Testis (tissue), 2 donors: ENCODE measurements at regions not wholly inside any gene's neighbourhood (a gene's known extent, or its start where the extent isn't known, plus 50 kb on each side); places are given as distances from the start of the nearest gene placed in this dataset.

ENCODE experiments used
- DNase-seq: peaks from one replicate; pipeline ENCODE4 v3.0.0-alpha.2; 2019
- H3K27ac ChIP-seq, 2 donors: fragments of 200-600 bp; sonication (generic); one replicate each; pipeline ENCODE4 v1.5.1; 2019
- H3K27me3 ChIP-seq: fragments of 200-600 bp; sonication (generic); one replicate; pipeline ENCODE4 v1.5.1; 2019
- H3K36me3 ChIP-seq: fragments of 200-600 bp; sonication (generic); one replicate; pipeline ENCODE4 v1.5.1; 2017; ENCODE audit warnings: low read depth; ENCODE audit errors: missing control alignments
- H3K4me1 ChIP-seq: fragments of 200-600 bp; sonication (generic); one replicate; pipeline ENCODE4 v1.5.1; 2019
- H3K4me3 ChIP-seq, 2 donors: fragments of 200-600 bp; sonication (generic); one replicate each; pipeline ENCODE4 v1.5.1; 2017 to 2019
- H3K9me3 ChIP-seq: fragments of 200-600 bp; sonication (generic); one replicate; pipeline ENCODE4 v1.5.1; 2017
- CTCF ChIP-seq, 3 experiments: fragments of 450-650 bp in 2 of 3; fragments of 200-600 bp in 1 of 3; sonication (generic) in 1 of 3; IDR thresholded peaks; one replicate each; pipeline ENCODE4 v1.5.1; 2016 to 2019; ENCODE audit warnings: antibody characterized with exemption in 3 of 3, mild to moderate bottlenecking in 2 of 3, moderate library complexity in 1 of 3
- POLR2A ChIP-seq: fragments of 450-650 bp; IDR thresholded peaks from one replicate; pipeline ENCODE4 v1.6.1; 2017; ENCODE audit warnings: antibody characterized with exemption, mild to moderate bottlenecking, moderate library complexity
- WGBS, 2 donors: methylation state at CpG; one replicate each; pipeline ENCODE4 v1.1.5; 2018; 5-methylcytosine and 5-hydroxymethylcytosine counted together
- intact Hi-C: fragments of 100-400 bp; cut with DNase I; formaldehyde crosslinking; loops from one replicate; pipeline ENCODE4 v1.15.1; 2023; ENCODE audit warnings: low total_unique reads

- Histone ChIP-seq H3K36me3 (no peaks in the 10 kb centered on the region), H3K27me3 (no peaks in the 10 kb centered on the region), H3K9me3 (no peaks in the 10 kb centered on the region), H3K4me1 (no peaks in the 10 kb centered on the region), H3K4me3 (no peak overlapping the region), H3K27ac (no peak overlapping the region)
- no peak for DNase-seq
- intact Hi-C loops, result no loop called here
- 84 to 89% methylated on average over 1 of the region's 1 CpG for WGBS, 2 donors
- TF ChIP-seq CTCF (IDR thresholded peaks at IDR 0.05), result no peak
- TF ChIP-seq POLR2A, result no peak
Measured at GRCh38 chr10:9684186-9684585, 1333.5 kb upstream of the CELF2 start.

GRCh38 chr10:9685596-9685995 lies 1332.1 kb upstream of the CELF2 start:
- no peak for TF ChIP-seq POLR2A
- TF ChIP-seq CTCF (IDR thresholded peaks at IDR 0.05), result no peak
- Histone ChIP-seq H3K27me3 (no peaks in the 10 kb centered on the region), H3K27ac (no peak overlapping the region), H3K36me3 (no peaks in the 10 kb centered on the region), H3K9me3 (no peaks in the 10 kb centered on the region), H3K4me3 (no peak overlapping the region), H3K4me1 (no peaks in the 10 kb centered on the region)
- no peak for DNase-seq
- intact Hi-C loops, result no loop called here

GRCh38 chr10:9688711-9689110 lies 1329.0 kb upstream of the CELF2 start:
- intact Hi-C loops, result no loop called here

GRCh38 chr10:9707216-9707615 lies 1310.5 kb upstream of the CELF2 start:
- 69 to 74% methylated on average over 3 of the region's 3 CpGs for WGBS, 2 donors
- Histone ChIP-seq H3K36me3 (no peaks in the 10 kb centered on the region), H3K4me1 (no peaks in the 10 kb centered on the region)

More at GRCh38 chr10:9688711-9689110, 1329.0 kb upstream of the CELF2 start:
- no peaks in the 10 kb centered on the region for H3K27me3 ChIP-seq
- no peaks in the 10 kb centered on the region for H3K36me3 ChIP-seq
- no peak for TF ChIP-seq CTCF (IDR thresholded peaks at IDR 0.05)
- TF ChIP-seq POLR2A, result no peak
- H3K4me1 ChIP-seq, result no peaks in the 10 kb centered on the region
- H3K4me3 ChIP-seq, result no peak overlapping the region
- no peak overlapping the region for H3K27ac ChIP-seq
- no peak for DNase-seq
- H3K9me3 ChIP-seq, result no peaks in the 10 kb centered on the region

More at GRCh38 chr10:9707216-9707615, 1310.5 kb upstream of the CELF2 start:
- H3K4me3 ChIP-seq, result no peak overlapping the region
- H3K27ac ChIP-seq, result no peak overlapping the region
- intact Hi-C loops, result no loop called here
- no peak for TF ChIP-seq CTCF (IDR thresholded peaks at IDR 0.05)
- no peaks in the 10 kb centered on the region for H3K27me3 ChIP-seq
- no peak for DNase-seq
- H3K9me3 ChIP-seq, result no peaks in the 10 kb centered on the region
